B cell (primary cell): ENCODE measurements at regions not wholly inside any gene's neighbourhood (a gene's known extent, or its start where the extent isn't known, plus 50 kb on each side); places are given as distances from the start of the nearest gene placed in this dataset.

Experiments used
- ATAC-seq: fragments of 200-7000 bp; cut with Tn5 transposase; one replicate; pipeline ENCODE4 v1.10.0; 2021; ENCODE audit warnings: low read depth, mild to moderate bottlenecking, moderate number of reproducible peaks, moderate library complexity
- CTCF ChIA-PET: fragments of 350-600 bp; sonication (Branson Sonifier 250); formaldehyde crosslinking; loops from one replicate; lab custom pipeline; 2021; ENCODE audit warnings: antibody characterized with exemption, inconsistent platforms; lab: Charles Lee
- POLR2A ChIA-PET: fragments of 350-600 bp; sonication (Branson Sonifier 250); formaldehyde crosslinking; loops from one replicate; lab custom pipeline; 2021; ENCODE audit warnings: antibody characterized with exemption; lab: Charles Lee
- DNase-seq: peaks from one replicate; pipeline ENCODE4 v3.0.0; 2013
- H2AFZ ChIP-seq: 2 replicates; pipeline ENCODE4 v1.6.1; 2012; ENCODE audit warnings: mild to moderate bottlenecking, low read depth, low read length; ENCODE audit not compliant: insufficient read depth, poor library complexity, severe bottlenecking
- H3K27ac ChIP-seq, 2 donors: 1 replicate in 1 of 2; 2 replicates in 1 of 2; pipeline ENCODE4 v1.5.1; 2012 to 2013; ENCODE audit warnings: low read length in 2 of 2, mild to moderate bottlenecking in 2 of 2, moderate library complexity in 1 of 2
- H3K27me3 ChIP-seq, 4 experiments: fragments of 200-600 bp in 1 of 4; sonication (generic) in 1 of 4; replicated peaks in 1 of 4; 1 replicate in 2 of 4; 2 replicates in 2 of 4; pipeline versions ENCODE4 v1.6.1 to v1.7.0; 2013 to 2016; ENCODE audit warnings: low read length in 3 of 4, mild to moderate bottlenecking in 2 of 4, mixed read lengths in 1 of 4, moderate library complexity in 1 of 4; ENCODE audit not compliant: insufficient read depth in 4 of 4, control insufficient read depth in 3 of 4; ENCODE audit errors: control extremely low read depth in 1 of 4
- H3K36me3 ChIP-seq, 2 experiments: replicated peaks in 1 of 2; 1 replicate in 1 of 2; 2 replicates in 1 of 2; pipeline versions ENCODE4 v1.6.1 to v1.7.1; 2013; ENCODE audit warnings: low read length in 1 of 2; ENCODE audit not compliant: insufficient read depth in 2 of 2, control insufficient read depth in 1 of 2; ENCODE audit errors: control extremely low read depth in 1 of 2, extremely low read depth in 1 of 2
- H3K4me1 ChIP-seq, 2 donors: fragments of 200-600 bp in 1 of 2; sonication (generic) in 1 of 2; 1 replicate in 1 of 2; 2 replicates in 1 of 2; pipeline versions ENCODE4 v1.5.1 to v1.6.1; 2013 to 2017; ENCODE audit warnings: low read length in 2 of 2; ENCODE audit not compliant: control insufficient read depth in 2 of 2, insufficient read depth in 2 of 2
- H3K4me2 ChIP-seq: replicated peaks from 2 replicates; pipeline ENCODE3; 2012; ENCODE audit warnings: mild to moderate bottlenecking, low read depth, low read length; ENCODE audit not compliant: poor library complexity, severe bottlenecking
- H3K4me3 ChIP-seq, 5 experiments: fragments of 200-600 bp in 1 of 5; sonication (generic) in 1 of 5; 1 replicate in 3 of 5; 2 replicates in 2 of 5; pipeline versions ENCODE4 v1.5.1 to v1.7.0; 2011 to 2016; ENCODE audit warnings: low read length in 4 of 5, mild to moderate bottlenecking in 4 of 5, low read depth in 2 of 5, control low read depth in 1 of 5, moderate library complexity in 1 of 5; ENCODE audit not compliant: insufficient read depth in 1 of 5; ENCODE audit errors: control extremely low read depth in 1 of 5, extremely low read depth in 1 of 5
- H3K79me2 ChIP-seq: fragments of 200-600 bp; sonication (generic); one replicate; pipeline ENCODE4 v1.6.0; 2016; ENCODE audit warnings: low read length; ENCODE audit not compliant: control insufficient read depth, insufficient read depth
- H3K9ac ChIP-seq: fragments of 200-600 bp; sonication (generic); 2 replicates; pipeline ENCODE4 v1.6.1; 2017; ENCODE audit warnings: mild to moderate bottlenecking, low read length, moderate library complexity
- H3K9me3 ChIP-seq, 3 donors: one replicate each; pipeline versions ENCODE4 v1.6.1 to v1.7.1; 2013; ENCODE audit warnings: low read length in 2 of 3; ENCODE audit not compliant: control insufficient read depth in 2 of 3, insufficient read depth in 1 of 3; ENCODE audit errors: control extremely low read depth in 1 of 3
- H4K20me1 ChIP-seq: 2 replicates; pipeline ENCODE4 v1.6.0; 2012; ENCODE audit warnings: mild to moderate bottlenecking, low read length; ENCODE audit not compliant: insufficient read depth, control insufficient read depth, poor library complexity, severe bottlenecking
- H3K27ac Mint-ChIP-seq: one replicate; pipeline ENCODE4 v1.8.0; 2021; ENCODE audit warnings: mixed read lengths
- H3K27me3 Mint-ChIP-seq: one replicate; pipeline ENCODE4 v1.8.0; 2021; ENCODE audit warnings: mixed read lengths
- H3K4me1 Mint-ChIP-seq: one replicate; pipeline ENCODE4 v1.8.0; 2021; ENCODE audit warnings: mixed read lengths
- H3K4me3 Mint-ChIP-seq: one replicate; pipeline ENCODE4 v1.8.0; 2021; ENCODE audit warnings: mixed read lengths
- H3K9me3 Mint-ChIP-seq: one replicate; pipeline ENCODE4 v1.8.0; 2022; ENCODE audit warnings: mixed read lengths; ENCODE audit not compliant: insufficient read depth
- EZH2 ChIP-seq: IDR thresholded peaks from 2 replicates; pipeline ENCODE4 v1.6.1; 2012; ENCODE audit warnings: borderline replicate concordance, low read depth, mild to moderate bottlenecking, moderate library complexity, low read length; ENCODE audit not compliant: insufficient read depth, poor library complexity, severe bottlenecking
- WGBS: methylation state at CpG from one replicate; pipeline ENCODE4 v1.1.5; 2013; ENCODE audit warnings: missing lambda C conversion rate; ENCODE audit not compliant: insufficient coverage; 5-methylcytosine and 5-hydroxymethylcytosine counted together
- intact Hi-C: fragments of 100-400 bp; cut with micrococcal nuclease; formaldehyde crosslinking; loops from one replicate; pipeline ENCODE4 v1.10.0; 2022
- TF ChIP-seq, protein P1 (sequence below): fragments of 200-600 bp; IDR thresholded peaks from one replicate; pipeline ENCODE4 v1.8.0; 2022; ENCODE audit warnings: antibody characterized with exemption, mild to moderate bottlenecking

DNA sequence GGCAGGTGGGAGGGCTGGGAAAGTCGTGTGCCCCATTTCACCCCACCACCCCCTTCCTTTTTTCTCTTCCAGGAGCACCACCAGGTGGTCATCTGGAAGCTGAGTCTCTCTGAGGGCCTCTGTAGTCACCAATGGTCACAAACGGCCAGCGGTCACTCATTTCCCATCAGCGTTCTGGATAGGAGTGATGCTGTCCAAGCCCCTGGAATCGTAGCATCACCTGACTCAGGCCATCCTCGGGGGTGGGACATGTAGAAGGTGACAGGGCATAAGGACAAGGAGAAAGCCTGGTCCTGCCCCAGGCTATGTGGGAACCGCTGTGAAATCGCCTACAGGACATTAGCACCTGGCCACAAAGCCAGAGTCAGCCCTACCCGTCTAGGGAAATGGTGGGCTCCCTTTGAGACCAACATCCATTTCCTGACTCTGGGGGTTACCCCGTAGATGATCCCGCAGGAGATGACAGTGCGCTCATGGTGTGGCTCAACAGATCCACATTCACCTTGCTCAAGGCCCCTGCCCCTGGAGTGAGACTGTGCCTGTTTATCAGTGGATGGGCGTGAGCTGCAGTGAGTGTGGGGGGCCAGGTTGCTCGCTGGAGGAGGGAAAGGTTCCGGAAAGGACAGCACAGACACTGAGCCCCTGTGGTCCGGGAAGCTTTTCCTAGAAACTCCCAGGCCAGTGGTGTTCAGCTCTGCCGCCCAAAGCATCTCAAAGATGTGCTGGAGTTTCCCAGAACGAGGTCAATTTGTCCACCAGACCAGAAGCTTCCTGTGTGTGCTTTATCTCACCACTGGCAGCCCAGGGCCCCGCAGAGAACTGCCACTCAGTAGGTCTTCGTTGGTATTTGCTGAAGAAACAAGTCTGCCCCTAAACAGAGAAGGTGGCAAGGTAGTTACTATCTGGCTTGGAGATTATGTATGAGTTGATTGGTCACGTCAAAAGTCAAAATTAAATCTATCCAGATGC is 61.1 kb upstream of the UNC5A start:
- Histone ChIP-seq H3K27ac (no peak overlapping the region), H3K79me2 (no peaks in the 10 kb centered on the region), H3K9ac (no peak overlapping the region), H4K20me1 (no peaks in the 10 kb centered on the region), H3K36me3 (no peaks in the 10 kb centered on the region), H3K4me2 (no peak overlapping the region), H2AFZ (no peak overlapping the region), H3K4me3 (no peak overlapping the region), H3K4me1 (peaks cover 12 to 14% of the 10 kb centered on the region in 2 donors), H3K9me3 (peaks cover 0 to 8% (median 0%) of the 10 kb centered on the region in 3 donors), H3K27me3 (peaks cover 0 to 55% (median 34%) of the 10 kb centered on the region in 4 experiments)
- Mint-ChIP-seq H3K27ac (no peak overlapping the region), H3K4me1 (peaks cover 10% of the 10 kb centered on the region), H3K9me3 (no peaks in the 10 kb centered on the region), H3K27me3 (peaks cover 70% of the 10 kb centered on the region), H3K4me3 (no peak overlapping the region)
- ATAC-seq (no peak), DNase-seq (no peak)
- ChIA-PET POLR2A (no interaction called here), CTCF (no interaction called here)
- TF ChIP-seq, protein P1, sequence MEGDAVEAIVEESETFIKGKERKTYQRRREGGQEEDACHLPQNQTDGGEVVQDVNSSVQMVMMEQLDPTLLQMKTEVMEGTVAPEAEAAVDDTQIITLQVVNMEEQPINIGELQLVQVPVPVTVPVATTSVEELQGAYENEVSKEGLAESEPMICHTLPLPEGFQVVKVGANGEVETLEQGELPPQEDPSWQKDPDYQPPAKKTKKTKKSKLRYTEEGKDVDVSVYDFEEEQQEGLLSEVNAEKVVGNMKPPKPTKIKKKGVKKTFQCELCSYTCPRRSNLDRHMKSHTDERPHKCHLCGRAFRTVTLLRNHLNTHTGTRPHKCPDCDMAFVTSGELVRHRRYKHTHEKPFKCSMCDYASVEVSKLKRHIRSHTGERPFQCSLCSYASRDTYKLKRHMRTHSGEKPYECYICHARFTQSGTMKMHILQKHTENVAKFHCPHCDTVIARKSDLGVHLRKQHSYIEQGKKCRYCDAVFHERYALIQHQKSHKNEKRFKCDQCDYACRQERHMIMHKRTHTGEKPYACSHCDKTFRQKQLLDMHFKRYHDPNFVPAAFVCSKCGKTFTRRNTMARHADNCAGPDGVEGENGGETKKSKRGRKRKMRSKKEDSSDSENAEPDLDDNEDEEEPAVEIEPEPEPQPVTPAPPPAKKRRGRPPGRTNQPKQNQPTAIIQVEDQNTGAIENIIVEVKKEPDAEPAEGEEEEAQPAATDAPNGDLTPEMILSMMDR, result no peak
- TF ChIP-seq EZH2, result no peak
- 76% methylated on average over 17 of the region's 21 CpGs for WGBS
- intact Hi-C loops, result no loop called here

DNA sequence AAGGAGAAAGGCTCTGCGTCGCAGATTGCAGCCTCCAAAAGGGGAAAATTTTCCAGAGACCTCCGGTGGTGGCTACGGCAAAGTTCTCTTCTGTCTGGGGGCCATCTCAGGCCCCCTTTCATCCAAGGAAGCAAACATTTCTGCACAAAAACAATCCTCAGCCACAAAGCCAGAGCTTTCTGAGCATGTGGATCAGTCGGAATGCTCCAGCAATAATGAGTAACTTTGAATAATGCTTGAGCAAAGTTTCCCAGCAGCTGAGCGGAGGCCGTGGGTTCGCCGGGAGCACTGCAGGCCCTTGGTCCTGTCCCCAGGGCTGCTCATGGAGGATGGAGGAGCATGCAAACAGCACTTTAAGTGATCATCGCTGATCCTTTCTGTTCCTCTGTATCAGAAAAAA is 60.2 kb upstream of the UNC5A start:
- intact Hi-C loops, result no loop called here
- H3K4me2 ChIP-seq, result no peak overlapping the region
- H3K4me1 Mint-ChIP-seq, result peaks cover 8% of the 10 kb centered on the region
- DNase-seq (no peak), ATAC-seq (no peak)
- peaks cover 9 to 10% of the 10 kb centered on the region in 2 donors for H3K4me1 ChIP-seq
- H4K20me1 ChIP-seq, result no peaks in the 10 kb centered on the region
- WGBS, result 89% methylated on average over 4 of the region's 10 CpGs
- no peak overlapping the region for H3K9ac ChIP-seq
- CTCF ChIA-PET, result no interaction called here
- no peak overlapping the region for H3K27ac ChIP-seq
- no peak for TF ChIP-seq EZH2
- TF ChIP-seq, protein P1, result no peak
- peaks cover 2% of the 10 kb centered on the region for H3K9me3 Mint-ChIP-seq
- POLR2A ChIA-PET, result no interaction called here
- H3K4me3 ChIP-seq, result no peak overlapping the region
- no peak overlapping the region for H3K27ac Mint-ChIP-seq
- no peaks in the 10 kb centered on the region for H3K79me2 ChIP-seq
- peaks cover 0 to 5% (median 0%) of the 10 kb centered on the region in 3 donors for H3K9me3 ChIP-seq
- H3K27me3 Mint-ChIP-seq, result peaks cover 61% of the 10 kb centered on the region
- H3K27me3 ChIP-seq, result peaks cover 0 to 46% (median 27%) of the 10 kb centered on the region in 4 experiments
- no peak overlapping the region for H3K4me3 Mint-ChIP-seq
- H3K36me3 ChIP-seq, result no peaks in the 10 kb centered on the region
- no peak overlapping the region for H2AFZ ChIP-seq
